ENCODE measurements at regions not wholly inside any gene's neighbourhood (a gene's known extent, or its start where the extent isn't known, plus 50 kb on each side); places are given as distances from the start of the nearest gene placed in this dataset.

GRCh38 chr5:102629827-102630605 lies 125.1 kb upstream of the PAM start:
- TF ChIP-seq CTCF (IDR thresholded peaks at IDR 0.05) (no peak), POLR2A (IDR thresholded peaks at IDR 0.05) (no peak)

Data from lower leg skin (tissue), 3 donors.